Kidney (tissue), 13 donors: ENCODE measurements at regions not wholly inside any gene's neighbourhood (a gene's known extent, or its start where the extent isn't known, plus 50 kb on each side); places are given as distances from the start of the nearest gene placed in this dataset.

Experiments used
- DNase-seq, 5 donors: peaks; one replicate each; pipeline ENCODE4 v3.0.0-alpha.2; 2013 to 2020
- FAIRE-seq: peaks from 2 replicates; lab custom pipeline; 2012; peaks lifted over from hg19 to GRCh38; lab: Jason Lieb, UNC
- H3K27ac ChIP-seq, 2 donors: one replicate each; pipeline ENCODE4 v1.7.0; 2013; ENCODE audit warnings: low read depth in 2 of 2, low read length in 2 of 2, inconsistent platforms in 1 of 2
- H3K27me3 ChIP-seq: one replicate; pipeline ENCODE4 v1.7.1; 2013; ENCODE audit warnings: low read length, inconsistent platforms; ENCODE audit not compliant: control insufficient read depth, insufficient read depth
- H3K36me3 ChIP-seq, 3 donors: one replicate each; pipeline versions ENCODE4 v1.7.0 to v1.7.1; 2013; ENCODE audit warnings: low read length in 3 of 3, control low read depth in 1 of 3, inconsistent platforms in 1 of 3; ENCODE audit not compliant: insufficient read depth in 3 of 3, control insufficient read depth in 2 of 3
- H3K4me1 ChIP-seq, 3 donors: one replicate each; pipeline versions ENCODE4 v1.7.0 to v1.7.1; 2013; ENCODE audit warnings: low read length in 3 of 3, inconsistent platforms in 1 of 3, low read depth in 1 of 3; ENCODE audit not compliant: control insufficient read depth in 2 of 3, insufficient read depth in 2 of 3
- H3K4me3 ChIP-seq, 3 donors: one replicate each; pipeline versions ENCODE4 v1.7.0 to v1.8.1; 2013; ENCODE audit warnings: low read length in 3 of 3, control low read depth in 1 of 3, inconsistent platforms in 1 of 3
- H3K9ac ChIP-seq, 3 donors: one replicate each; pipeline versions ENCODE4 v1.7.0 to v1.7.1; 2013; ENCODE audit warnings: low read length in 3 of 3, control low read depth in 1 of 3, inconsistent platforms in 1 of 3
- H3K9me3 ChIP-seq, 3 donors: one replicate each; pipeline versions ENCODE4 v1.7.0 to v1.7.1; 2013; ENCODE audit warnings: low read length in 3 of 3, control low read depth in 1 of 3, inconsistent platforms in 1 of 3; ENCODE audit not compliant: control insufficient read depth in 2 of 3, insufficient read depth in 1 of 3
- CTCF ChIP-seq: IDR thresholded peaks from 3 replicates; pipeline ENCODE4 v1.5.1; 2012; ENCODE audit warnings: mild to moderate bottlenecking, moderate library complexity, borderline replicate concordance; ENCODE audit not compliant: insufficient read depth; ENCODE audit errors: extremely low read depth
- intact Hi-C: fragments of 100-400 bp; cut with DNase I; formaldehyde crosslinking; loops from one replicate; pipeline ENCODE4 v1.11.1; 2022
- donor health status: control.
- donor health status: control.
- donor health status: control.
- donor health status: control.
- donor health status: control.
- donor health status: DM: yes; HTN: yes; CAD: no.
- donor health status: Normal renal cell carcinoma (clear cell type).

- Histone ChIP-seq H3K27ac (no peak overlapping the region), H3K9ac (no peak overlapping the region), H3K9me3 (no peaks in the 10 kb centered on the region), H3K27me3 (no peaks in the 10 kb centered on the region), H3K36me3 (no peaks in the 10 kb centered on the region), H3K4me1 (no peaks in the 10 kb centered on the region), H3K4me3 (no peak overlapping the region)
- intact Hi-C loops: no loop called here
- no peak for TF ChIP-seq CTCF
- DNase-seq: no peak
- no peak for FAIRE-seq
These were observed 1282.3 kb upstream of the GJE1 start for GRCh38 chr6:140850438-140850837.

- Histone ChIP-seq H3K9ac (no peak overlapping the region), H3K36me3 (no peaks in the 10 kb centered on the region), H3K27me3 (no peaks in the 10 kb centered on the region), H3K4me1 (no peaks in the 10 kb centered on the region), H3K4me3 (no peak overlapping the region), H3K9me3 (no peaks in the 10 kb centered on the region), H3K27ac (no peak overlapping the region)
- DNase-seq (no peak), FAIRE-seq (no peak)
- intact Hi-C loops: no loop called here
- TF ChIP-seq CTCF: no peak
These were observed 1283.3 kb upstream of the GJE1 start for GRCh38 chr6:140849456-140849855.

DNA sequence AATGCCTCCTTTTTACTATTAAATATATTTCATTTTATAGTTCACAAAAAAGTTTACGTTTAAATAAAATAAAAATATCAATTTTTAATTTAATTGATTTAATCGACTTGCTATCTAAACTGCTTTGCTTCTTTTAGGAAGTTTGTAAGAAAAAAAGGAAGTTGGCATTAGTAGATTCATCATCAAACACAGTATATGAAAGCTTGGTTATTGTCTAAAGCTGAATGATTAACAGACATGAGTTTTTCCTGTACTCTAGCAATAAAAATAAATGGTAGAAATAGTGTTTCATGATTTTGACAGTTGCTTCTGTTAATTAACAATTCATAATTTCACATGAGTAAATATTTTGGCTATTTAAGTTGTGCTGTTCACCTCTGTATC lies 1285.5 kb upstream of the GJE1 start:
- Histone ChIP-seq H3K27ac (no peak overlapping the region), H3K9me3 (no peaks in the 10 kb centered on the region), H3K4me3 (no peak overlapping the region), H3K9ac (no peak overlapping the region), H3K36me3 (no peaks in the 10 kb centered on the region), H3K27me3 (no peaks in the 10 kb centered on the region), H3K4me1 (no peaks in the 10 kb centered on the region)
- TF ChIP-seq CTCF: no peak
- FAIRE-seq: no peak
- DNase-seq: no peak
- intact Hi-C loops: no loop called here

GRCh38 chr6:140846503-140847261 lies 1286.0 kb upstream of the GJE1 start:
- Histone ChIP-seq H3K27ac (no peak overlapping the region), H3K4me3 (no peak overlapping the region), H3K4me1 (no peaks in the 10 kb centered on the region), H3K9ac (no peak overlapping the region), H3K9me3 (no peaks in the 10 kb centered on the region), H3K36me3 (no peaks in the 10 kb centered on the region), H3K27me3 (no peaks in the 10 kb centered on the region)
- no peak for DNase-seq
- no peak for TF ChIP-seq CTCF
- intact Hi-C loops: no loop called here
- peak; percentile 17 for FAIRE-seq
